Panc1 (cell line): ENCODE measurements at regions not wholly inside any gene's neighbourhood (a gene's known extent, or its start where the extent isn't known, plus 50 kb on each side); places are given as distances from the start of the nearest gene placed in this dataset.

ENCODE experiments used
- ATAC-seq: fragments of 200-7000 bp; cut with Tn5 transposase; 2 replicates; pipeline ENCODE4 v1.9.1; 2020; ENCODE audit warnings: mild to moderate bottlenecking, moderate library complexity
- BruUV-seq: library from RNA; stranded (reverse); fragments of 400-500 nt; replicated peaks from 2 replicates; lab custom pipeline; 2021; lab: Mats Ljungman, UMichigan
- CTCF ChIA-PET: fragments of 300-600 bp; sonication (Branson Sonifier 250); formaldehyde crosslinking; loops from one replicate; lab custom pipeline; 2022; ENCODE audit warnings: antibody characterized with exemption; lab: Charles Lee
- POLR2A ChIA-PET: fragments of 300-600 bp; sonication (Branson Sonifier 250); formaldehyde crosslinking; loops from one replicate; lab custom pipeline; 2022; ENCODE audit warnings: antibody characterized with exemption; lab: Charles Lee
- DNase-seq: peaks from one replicate; pipeline ENCODE4 v3.0.0-alpha.2; 2010; ENCODE audit warnings: low read depth, low spot score
- H3K27ac ChIP-seq: 2 replicates; pipeline ENCODE4 v1.5.1; 2011; ENCODE audit warnings: mild to moderate bottlenecking, low read length, inconsistent platforms
- H3K27me3 ChIP-seq: fragments of 200-500 bp; sonication (Bioruptor generic); 2 replicates; pipeline ENCODE4 v1.6.0; 2014; ENCODE audit warnings: low read length, inconsistent platforms; ENCODE audit not compliant: control insufficient read depth, insufficient read depth
- H3K36me3 ChIP-seq: fragments of 200-500 bp; sonication (Bioruptor generic); 2 replicates; pipeline ENCODE4 v1.5.1; 2014; ENCODE audit warnings: inconsistent platforms, mild to moderate bottlenecking, low read length, moderate library complexity; ENCODE audit not compliant: control insufficient read depth, insufficient read depth
- H3K4me1 ChIP-seq: 2 replicates; pipeline ENCODE4 v1.5.1; 2011; ENCODE audit warnings: inconsistent platforms, mild to moderate bottlenecking, low read length, moderate library complexity; ENCODE audit not compliant: control insufficient read depth, insufficient read depth
- H3K4me3 ChIP-seq, 2 experiments: 2 replicates each; pipeline ENCODE4 v1.5.1; 2011 to 2012; ENCODE audit warnings: low read depth in 2 of 2, low read length in 2 of 2, mild to moderate bottlenecking in 2 of 2, inconsistent platforms in 1 of 2, moderate library complexity in 1 of 2
- H3K9me3 ChIP-seq: fragments of 200-500 bp; sonication (Bioruptor generic); 2 replicates; pipeline ENCODE4 v1.5.1; 2014; ENCODE audit warnings: low read depth, mild to moderate bottlenecking, inconsistent platforms, low read length, moderate library complexity; ENCODE audit not compliant: control insufficient read depth, insufficient read depth
- POLR2AphosphoS5 ChIP-seq: IDR thresholded peaks from 2 replicates; pipeline ENCODE4 v1.6.1; 2012; ENCODE audit warnings: mild to moderate bottlenecking, low read depth, low read length, moderate library complexity
- REST ChIP-seq, 2 experiments: IDR thresholded peaks; 2 replicates each; pipeline ENCODE4 v1.6.1; 2011 to 2012; ENCODE audit warnings: low read depth in 2 of 2, control low read depth in 1 of 2, low read length in 1 of 2, mild to moderate bottlenecking in 1 of 2, moderate library complexity in 1 of 2; ENCODE audit not compliant: insufficient read depth in 1 of 2
- SIN3A ChIP-seq: IDR thresholded peaks from 2 replicates; pipeline ENCODE4 v1.6.1; 2012; ENCODE audit warnings: low read depth, mild to moderate bottlenecking, low read length, moderate library complexity, borderline replicate concordance; ENCODE audit not compliant: insufficient read depth
- TCF7L2 ChIP-seq: IDR thresholded peaks from 2 replicates; pipeline ENCODE4 v1.6.1; 2011; ENCODE audit warnings: mild to moderate bottlenecking, low read depth, low read length, inconsistent platforms
- in situ Hi-C: cut with HindIII; loops from 2 replicates; pipeline ENCODE4 v1.10.0; 2016; ENCODE audit warnings: low sequenced_read_pairs, low pct_unique_long_range_greater_than_20kb
- intact Hi-C: fragments of 100-400 bp; cut with micrococcal nuclease; formaldehyde crosslinking; loops from one replicate; pipeline ENCODE4 v1.10.0; 2022; ENCODE audit not compliant: unreplicated experiment
- TF ChIP-seq, protein P1 (sequence below): fragments of 450-650 bp; IDR thresholded peaks from 2 replicates; pipeline ENCODE4 v1.5.1; 2017; ENCODE audit warnings: mild to moderate bottlenecking

GRCh38 chr1:30032302-30032701 is 691.1 kb downstream of the MATN1 start:
- Histone ChIP-seq H3K27ac (no peak overlapping the region), H3K4me3 (no peak overlapping the region), H3K36me3 (no peaks in the 10 kb centered on the region), H3K4me1 (no peaks in the 10 kb centered on the region), H3K27me3 (no peaks in the 10 kb centered on the region), H3K9me3 (no peaks in the 10 kb centered on the region)
- DNase-seq = no peak
- CTCF ChIA-PET = no interaction called here
- BruUV-seq = no TSS peak
- no peak for ATAC-seq
- TF ChIP-seq REST (IDR thresholded peaks at IDR 0.05; ENCODE audit: insufficient read depth in 1 of 2, low read depth in 2 of 2, low read length in 1 of 2) = no peak
- TF ChIP-seq TCF7L2 = no peak
- no peak for TF ChIP-seq POLR2AphosphoS5
- TF ChIP-seq, protein P1, sequence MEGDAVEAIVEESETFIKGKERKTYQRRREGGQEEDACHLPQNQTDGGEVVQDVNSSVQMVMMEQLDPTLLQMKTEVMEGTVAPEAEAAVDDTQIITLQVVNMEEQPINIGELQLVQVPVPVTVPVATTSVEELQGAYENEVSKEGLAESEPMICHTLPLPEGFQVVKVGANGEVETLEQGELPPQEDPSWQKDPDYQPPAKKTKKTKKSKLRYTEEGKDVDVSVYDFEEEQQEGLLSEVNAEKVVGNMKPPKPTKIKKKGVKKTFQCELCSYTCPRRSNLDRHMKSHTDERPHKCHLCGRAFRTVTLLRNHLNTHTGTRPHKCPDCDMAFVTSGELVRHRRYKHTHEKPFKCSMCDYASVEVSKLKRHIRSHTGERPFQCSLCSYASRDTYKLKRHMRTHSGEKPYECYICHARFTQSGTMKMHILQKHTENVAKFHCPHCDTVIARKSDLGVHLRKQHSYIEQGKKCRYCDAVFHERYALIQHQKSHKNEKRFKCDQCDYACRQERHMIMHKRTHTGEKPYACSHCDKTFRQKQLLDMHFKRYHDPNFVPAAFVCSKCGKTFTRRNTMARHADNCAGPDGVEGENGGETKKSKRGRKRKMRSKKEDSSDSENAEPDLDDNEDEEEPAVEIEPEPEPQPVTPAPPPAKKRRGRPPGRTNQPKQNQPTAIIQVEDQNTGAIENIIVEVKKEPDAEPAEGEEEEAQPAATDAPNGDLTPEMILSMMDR = no peak
- no peak for TF ChIP-seq SIN3A
- intact Hi-C loops = no loop called here
- in situ Hi-C loops = no loop called here
- POLR2A ChIA-PET = no interaction called here

GRCh38 chr1:30029677-30030076 is 693.7 kb downstream of the MATN1 start:
- intact Hi-C loops = no loop called here
- H3K27ac ChIP-seq = no peak overlapping the region
- in situ Hi-C loops = no loop called here
- ATAC-seq (no peak), DNase-seq (no peak)
- POLR2A ChIA-PET = no interaction called here
- H3K9me3 ChIP-seq = no peaks in the 10 kb centered on the region
- TF ChIP-seq, protein P1 = no peak
- no peak for TF ChIP-seq REST (IDR thresholded peaks at IDR 0.05; ENCODE audit: insufficient read depth in 1 of 2, low read depth in 2 of 2, low read length in 1 of 2)
- TF ChIP-seq SIN3A = no peak
- no peak for TF ChIP-seq POLR2AphosphoS5
- no peak for TF ChIP-seq TCF7L2
- H3K27me3 ChIP-seq = no peaks in the 10 kb centered on the region
- CTCF ChIA-PET = no interaction called here
- H3K4me3 ChIP-seq = no peak overlapping the region
- no peaks in the 10 kb centered on the region for H3K4me1 ChIP-seq
- no TSS peak for BruUV-seq
- H3K36me3 ChIP-seq = no peaks in the 10 kb centered on the region
